ENCODE measurements at regions not wholly inside any gene's neighbourhood (a gene's known extent, or its start where the extent isn't known, plus 50 kb on each side); places are given as distances from the start of the nearest gene placed in this dataset.

GRCh38 chr1:208513799-208514198, 269.6 kb upstream of the PLXNA2 start:
- no peak for TF ChIP-seq POLR2A (IDR thresholded peaks at IDR 0.05; ENCODE audit: low read depth, low read length)
- no peak for TF ChIP-seq TAF1 (IDR thresholded peaks at IDR 0.05; ENCODE audit: low read depth, low read length)
- no peak for TF ChIP-seq POLR2AphosphoS5 (IDR thresholded peaks at IDR 0.05; ENCODE audit: low read depth, low read length)
- no peak for TF ChIP-seq POU2F2 (IDR thresholded peaks at IDR 0.05; ENCODE audit: low read depth, low read length)
- no peak for TF ChIP-seq SPI1 (IDR thresholded peaks at IDR 0.05; ENCODE audit: low read depth, low read length)

Data from GM12891 (cell line).